ENCODE measurements at regions not wholly inside any gene's neighbourhood (a gene's known extent, or its start where the extent isn't known, plus 50 kb on each side); places are given as distances from the start of the nearest gene placed in this dataset.

- TF ChIP-seq, protein P1, sequence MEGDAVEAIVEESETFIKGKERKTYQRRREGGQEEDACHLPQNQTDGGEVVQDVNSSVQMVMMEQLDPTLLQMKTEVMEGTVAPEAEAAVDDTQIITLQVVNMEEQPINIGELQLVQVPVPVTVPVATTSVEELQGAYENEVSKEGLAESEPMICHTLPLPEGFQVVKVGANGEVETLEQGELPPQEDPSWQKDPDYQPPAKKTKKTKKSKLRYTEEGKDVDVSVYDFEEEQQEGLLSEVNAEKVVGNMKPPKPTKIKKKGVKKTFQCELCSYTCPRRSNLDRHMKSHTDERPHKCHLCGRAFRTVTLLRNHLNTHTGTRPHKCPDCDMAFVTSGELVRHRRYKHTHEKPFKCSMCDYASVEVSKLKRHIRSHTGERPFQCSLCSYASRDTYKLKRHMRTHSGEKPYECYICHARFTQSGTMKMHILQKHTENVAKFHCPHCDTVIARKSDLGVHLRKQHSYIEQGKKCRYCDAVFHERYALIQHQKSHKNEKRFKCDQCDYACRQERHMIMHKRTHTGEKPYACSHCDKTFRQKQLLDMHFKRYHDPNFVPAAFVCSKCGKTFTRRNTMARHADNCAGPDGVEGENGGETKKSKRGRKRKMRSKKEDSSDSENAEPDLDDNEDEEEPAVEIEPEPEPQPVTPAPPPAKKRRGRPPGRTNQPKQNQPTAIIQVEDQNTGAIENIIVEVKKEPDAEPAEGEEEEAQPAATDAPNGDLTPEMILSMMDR (IDR thresholded peaks at IDR 0.05; ENCODE audit: control extremely low read depth in 1 of 3, insufficient read depth in 1 of 3, low read depth in 1 of 3, low read length in 3 of 3), result no peak
- no peak for TF ChIP-seq EP300 (IDR thresholded peaks at IDR 0.05; ENCODE audit: borderline replicate concordance in 1 of 2, low read depth in 2 of 2, low read length in 2 of 2)
- no peak for TF ChIP-seq POLR2A (IDR thresholded peaks at IDR 0.05; ENCODE audit: control extremely low read depth in 1 of 2, low read depth in 2 of 2, low read length in 2 of 2)
- TF ChIP-seq BCL11A (IDR thresholded peaks at IDR 0.05; ENCODE audit: low read depth in 2 of 2, low read length in 2 of 2), result no peak
- TF ChIP-seq EGR1 (IDR thresholded peaks at IDR 0.05; ENCODE audit: borderline replicate concordance, low read depth, low read length), result no peak
- TF ChIP-seq TBP (IDR thresholded peaks at IDR 0.05; ENCODE audit: low read depth, low read length), result no peak
- TF ChIP-seq MAFK (IDR thresholded peaks at IDR 0.05; ENCODE audit: low read depth, low read length), result no peak
- no peak for TF ChIP-seq RFX5 (IDR thresholded peaks at IDR 0.05; ENCODE audit: borderline replicate concordance, low read depth, low read length)
- TF ChIP-seq USF2 (IDR thresholded peaks at IDR 0.05; ENCODE audit: low read length), result 0 out of 2 replicates have a peak, but pooled peaks have one; percentile 3
- TF ChIP-seq, protein P2, sequence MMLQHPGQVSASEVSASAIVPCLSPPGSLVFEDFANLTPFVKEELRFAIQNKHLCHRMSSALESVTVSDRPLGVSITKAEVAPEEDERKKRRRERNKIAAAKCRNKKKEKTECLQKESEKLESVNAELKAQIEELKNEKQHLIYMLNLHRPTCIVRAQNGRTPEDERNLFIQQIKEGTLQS (IDR thresholded peaks at IDR 0.05; ENCODE audit: insufficient read depth, low read depth, low read length), result no peak
- no peak for TF ChIP-seq HDAC6 (IDR thresholded peaks at IDR 0.05; ENCODE audit: low read depth, low read length)
- TF ChIP-seq POLR2AphosphoS5 (IDR thresholded peaks at IDR 0.05; ENCODE audit: low read depth, low read length), result no peak
- TF ChIP-seq KDM1A (IDR thresholded peaks at IDR 0.05; ENCODE audit: borderline replicate concordance, low read length), result 0 out of 2 replicates have a peak, but pooled peaks have one; percentile 25
- TF ChIP-seq SP1 (IDR thresholded peaks at IDR 0.05; ENCODE audit: low read depth, low read length), result no peak
Observed at GRCh38 chr6:169933251-169933821, 181.9 kb downstream of the ERMARD start.

All from H1 (cell line).